ENCODE measurements at regions not wholly inside any gene's neighbourhood (a gene's known extent, or its start where the extent isn't known, plus 50 kb on each side); places are given as distances from the start of the nearest gene placed in this dataset.

- no peak overlapping the region for H3K9ac ChIP-seq (replicated peaks; ENCODE audit: extremely low read depth, insufficient read depth, low read length)
- H3K79me2 ChIP-seq (ENCODE audit: control insufficient read depth, insufficient read depth, low read length), result no peaks in the 10 kb centered on the region
- no peaks in the 10 kb centered on the region for H4K20me1 ChIP-seq (replicated peaks; ENCODE audit: control insufficient read depth, extremely low read depth, insufficient read depth, low read length)
- no peak overlapping the region for H2AFZ ChIP-seq (ENCODE audit: low read depth, low read length)
- no peak overlapping the region for H3K27ac ChIP-seq (ENCODE audit: insufficient read depth, low read depth, low read length)
- no peaks in the 10 kb centered on the region for H3K9me3 ChIP-seq (replicated peaks; ENCODE audit: control insufficient read depth, insufficient read depth, low read length)
- TF ChIP-seq JUN (IDR thresholded peaks at IDR 0.05; ENCODE audit: borderline replicate concordance, insufficient read depth, insufficient read length, low read depth) (no peak), POLR2A (IDR thresholded peaks at IDR 0.05; ENCODE audit: low read depth, low read length) (no peak), FOS (IDR thresholded peaks at IDR 0.05; ENCODE audit: borderline replicate concordance, insufficient read depth, low read length) (no peak), EZH2 (IDR thresholded peaks at IDR 0.05; ENCODE audit: borderline replicate concordance, low read depth, low read length, severe bottlenecking) (no peak), GATA2 (IDR thresholded peaks at IDR 0.05; ENCODE audit: insufficient read depth, insufficient read length, low read depth, low read length) (no peak), MYC (IDR thresholded peaks at IDR 0.05; ENCODE audit: low read depth, low read length) (no peak), POLR2AphosphoS5 (IDR thresholded peaks at IDR 0.05; ENCODE audit: insufficient read depth, low read depth, low read length) (no peak)
- TF ChIP-seq, protein P1, sequence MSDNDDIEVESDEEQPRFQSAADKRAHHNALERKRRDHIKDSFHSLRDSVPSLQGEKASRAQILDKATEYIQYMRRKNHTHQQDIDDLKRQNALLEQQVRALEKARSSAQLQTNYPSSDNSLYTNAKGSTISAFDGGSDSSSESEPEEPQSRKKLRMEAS (IDR thresholded peaks at IDR 0.05; ENCODE audit: insufficient read depth, insufficient read length), result no peak
- TF ChIP-seq, protein P2, sequence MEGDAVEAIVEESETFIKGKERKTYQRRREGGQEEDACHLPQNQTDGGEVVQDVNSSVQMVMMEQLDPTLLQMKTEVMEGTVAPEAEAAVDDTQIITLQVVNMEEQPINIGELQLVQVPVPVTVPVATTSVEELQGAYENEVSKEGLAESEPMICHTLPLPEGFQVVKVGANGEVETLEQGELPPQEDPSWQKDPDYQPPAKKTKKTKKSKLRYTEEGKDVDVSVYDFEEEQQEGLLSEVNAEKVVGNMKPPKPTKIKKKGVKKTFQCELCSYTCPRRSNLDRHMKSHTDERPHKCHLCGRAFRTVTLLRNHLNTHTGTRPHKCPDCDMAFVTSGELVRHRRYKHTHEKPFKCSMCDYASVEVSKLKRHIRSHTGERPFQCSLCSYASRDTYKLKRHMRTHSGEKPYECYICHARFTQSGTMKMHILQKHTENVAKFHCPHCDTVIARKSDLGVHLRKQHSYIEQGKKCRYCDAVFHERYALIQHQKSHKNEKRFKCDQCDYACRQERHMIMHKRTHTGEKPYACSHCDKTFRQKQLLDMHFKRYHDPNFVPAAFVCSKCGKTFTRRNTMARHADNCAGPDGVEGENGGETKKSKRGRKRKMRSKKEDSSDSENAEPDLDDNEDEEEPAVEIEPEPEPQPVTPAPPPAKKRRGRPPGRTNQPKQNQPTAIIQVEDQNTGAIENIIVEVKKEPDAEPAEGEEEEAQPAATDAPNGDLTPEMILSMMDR (IDR thresholded peaks at IDR 0.05; ENCODE audit: extremely low read depth in 1 of 2, insufficient read depth in 1 of 2, low read depth in 1 of 2, low read length in 2 of 2), result no peak
- peaks cover 12 to 13% of the 10 kb centered on the region in 2 experiments for H3K27me3 ChIP-seq (ENCODE audit: control insufficient read depth in 2 of 2, insufficient read depth in 2 of 2, low read length in 2 of 2)
- intact Hi-C loops (cut with micrococcal nuclease) (no loop called here), dilution Hi-C loops (cut with MboI; ENCODE audit: extremely low pct_ligation_motif_present, low sequenced_read_pairs) (no loop called here)
- H3K4me3 ChIP-seq (replicated peaks in 1 of 3; ENCODE audit: insufficient read depth in 1 of 3, low read depth in 1 of 3, low read length in 3 of 3), result no peak overlapping the region
- no TSS peak for BruUV-seq (replicated peaks)
- DNase-seq (ENCODE audit: low read depth, low spot score) (no peak), FAIRE-seq (no peak)
- H3K36me3 ChIP-seq (ENCODE audit: control insufficient read depth in 2 of 2, extremely low read depth in 1 of 2, insufficient read depth in 2 of 2, low read length in 2 of 2), result no peaks in the 10 kb centered on the region
- CTCF ChIA-PET, result interaction anchor here (1.9 kb wide), 1 partner anchor 8 kb away, joined by 10 read pairs; no protein-coding TSS in a partner anchor
- H3K9me1 ChIP-seq (replicated peaks; ENCODE audit: control insufficient read depth, extremely low read depth, insufficient read depth, low read length), result no peaks in the 10 kb centered on the region
- no peak overlapping the region for H3K4me2 ChIP-seq (ENCODE audit: insufficient read depth, low read length)
- H3K4me1 ChIP-seq (ENCODE audit: control insufficient read depth, extremely low read depth, insufficient read depth, low read length), result no peaks in the 10 kb centered on the region
- POLR2A ChIA-PET, result no interaction called here
These were observed 77.1 kb upstream of the RPS6KA2 start for GRCh38 chr6:166704171-166704570.

All from endothelial cell of umbilical vein (primary cell).